GM12878 (cell line): ENCODE measurements at regions not wholly inside any gene's neighbourhood (a gene's known extent, or its start where the extent isn't known, plus 50 kb on each side); places are given as distances from the start of the nearest gene placed in this dataset.

ENCODE experiments used
- ATAC-seq: fragments of 200-7000 bp; cut with Tn5 transposase; 3 replicates; pipeline ENCODE4 v1.9.1; 2020; ENCODE audit warnings: mild to moderate bottlenecking, moderate library complexity
- BruUV-seq: library from RNA; stranded (reverse); fragments of 400-500 nt; replicated peaks from 2 replicates; lab custom pipeline; 2021; lab: Mats Ljungman, UMichigan
- CTCF ChIA-PET: fragments of 300-600 bp; sonication (Branson Sonifier 250); formaldehyde crosslinking; extraction: SDS; loops from one replicate; lab custom pipeline; 2021; ENCODE audit warnings: inconsistent platforms; lab: Yijun Ruan, JAX
- POLR2A ChIA-PET: fragments of 350-600 bp; formaldehyde crosslinking; extraction: SDS; loops from one replicate; lab custom pipeline; 2021; ENCODE audit warnings: inconsistent platforms; lab: Charles Lee
- RAD21 ChIA-PET: fragments of 300-600 bp; sonication (Branson Sonifier 250); formaldehyde crosslinking; loops from one replicate; lab custom pipeline; 2023; ENCODE audit warnings: antibody characterized with exemption; ENCODE audit not compliant: unreplicated experiment; lab: Charles Lee
- SMC1A ChIA-PET: fragments of 300-600 bp; sonication (Branson Sonifier 250); formaldehyde crosslinking; loops from one replicate; lab custom pipeline; 2023; ENCODE audit not compliant: unreplicated experiment, uncharacterized antibody; lab: Charles Lee
- DNase-seq: peaks from one replicate; pipeline ENCODE4 v3.0.0-alpha.2; 2011; ENCODE audit warnings: low read depth, low spot score
- FAIRE-seq: peaks from 3 replicates; lab custom pipeline; 2011; peaks lifted over from hg19 to GRCh38; lab: Jason Lieb, UNC
- H2AFZ ChIP-seq: 2 replicates; pipeline ENCODE4 v1.6.0; 2011; ENCODE audit warnings: low read depth, low read length, control low read depth; ENCODE audit not compliant: control insufficient read depth
- H3K27ac ChIP-seq: 2 replicates; pipeline ENCODE4 v1.5.1; 2011; ENCODE audit warnings: control low read depth; ENCODE audit not compliant: control insufficient read depth, insufficient read depth
- H3K27me3 ChIP-seq, 2 experiments: replicated peaks in 1 of 2; 2 replicates each; pipeline versions ENCODE4 v1.6.0 to v1.6.1; 2011; ENCODE audit warnings: low read length in 1 of 2; ENCODE audit not compliant: control insufficient read depth in 2 of 2, insufficient read depth in 2 of 2
- H3K36me3 ChIP-seq, 2 experiments: 2 replicates each; pipeline ENCODE4 v1.5.1; 2011; ENCODE audit warnings: low read length in 1 of 2; ENCODE audit not compliant: control insufficient read depth in 2 of 2, insufficient read depth in 2 of 2
- H3K4me1 ChIP-seq: 2 replicates; pipeline ENCODE4 v1.6.1; 2011; ENCODE audit warnings: mild to moderate bottlenecking, low read length, moderate library complexity, mixed read lengths; ENCODE audit not compliant: control insufficient read depth, insufficient read depth
- H3K4me2 ChIP-seq: 2 replicates; pipeline ENCODE4 v1.6.0; 2011; ENCODE audit warnings: control low read depth; ENCODE audit not compliant: control insufficient read depth, insufficient read depth
- H3K4me3 ChIP-seq: fragments of 200-600 bp; sonication (generic); 2 replicates; pipeline ENCODE4 v1.5.1; 2016
- H3K79me2 ChIP-seq: 2 replicates; pipeline ENCODE4 v1.6.0; 2011; ENCODE audit warnings: low read length; ENCODE audit not compliant: control insufficient read depth, insufficient read depth
- H3K9ac ChIP-seq: 2 replicates; pipeline ENCODE4 v1.8.0; 2011; ENCODE audit warnings: low read length, control low read depth, mixed read lengths; ENCODE audit not compliant: control insufficient read depth, insufficient read depth
- H3K9me3 ChIP-seq: replicated peaks from 3 replicates; pipeline ENCODE4 v1.5.1; 2011; ENCODE audit warnings: mild to moderate bottlenecking, low read length; ENCODE audit not compliant: control insufficient read depth, insufficient read depth
- H4K20me1 ChIP-seq: 2 replicates; pipeline ENCODE4 v1.6.0; 2011; ENCODE audit not compliant: control insufficient read depth, insufficient read depth
- NR2C1 ChIP-seq: fragments of 450-650 bp; IDR thresholded peaks from 2 replicates; pipeline ENCODE4 v1.6.1; 2017; ENCODE audit warnings: antibody characterized with exemption, mild to moderate bottlenecking, moderate library complexity
- SMARCA5 ChIP-seq: fragments of 450-650 bp; IDR thresholded peaks from 2 replicates; pipeline ENCODE4 v1.6.1; 2017; ENCODE audit warnings: mild to moderate bottlenecking
- WGBS: methylation state at CpG from one replicate; pipeline ENCODE4 v1.1.6; 2016; ENCODE audit warnings: low lambda C conversion rate; ENCODE audit not compliant: insufficient replicate concordance, insufficient coverage; ENCODE audit errors: missing lambda C conversion rate; 5-methylcytosine and 5-hydroxymethylcytosine counted together
- in situ Hi-C: fragments of 300-500 bp; cut with MboI; formaldehyde crosslinking; loops from 9 replicates; pipeline ENCODE4 v1.14.3; 2018; ENCODE audit warnings: mixed read lengths
- intact Hi-C: fragments of 100-400 bp; cut with micrococcal nuclease; formaldehyde crosslinking; loops from one replicate; pipeline ENCODE4 v1.14.2; 2022; ENCODE audit not compliant: unreplicated experiment
- TF ChIP-seq, protein P1 (sequence below): IDR thresholded peaks from 2 replicates; pipeline ENCODE4 v1.6.1; 2012; ENCODE audit warnings: improper control_type of control experiment, low read depth, low read length; ENCODE audit not compliant: insufficient replicate concordance
- TF ChIP-seq, protein P2 (sequence below): IDR thresholded peaks from 2 replicates; pipeline ENCODE4 v1.6.1; 2012; ENCODE audit warnings: low read depth, low read length, improper control_type of control experiment

DNA sequence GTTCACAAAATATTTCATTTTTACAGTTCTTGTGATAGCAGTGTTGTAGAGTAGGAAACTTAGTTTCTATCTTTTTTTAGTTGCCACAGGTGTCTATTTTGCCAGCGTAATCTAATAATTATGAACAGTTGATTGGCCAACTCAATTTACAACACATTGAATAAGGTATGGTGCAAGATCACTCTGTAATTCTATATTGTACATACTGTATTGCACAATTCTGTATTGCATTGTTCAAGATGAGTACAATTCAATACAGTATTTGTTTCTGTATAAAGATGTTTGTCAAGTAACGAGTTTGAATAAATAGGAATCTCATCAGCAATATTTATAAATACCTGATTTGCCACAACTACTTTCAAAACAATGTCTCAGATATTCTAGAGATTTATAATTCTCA, 64.2 kb upstream of the HTR1A start (continued):
- TF ChIP-seq, protein P1, sequence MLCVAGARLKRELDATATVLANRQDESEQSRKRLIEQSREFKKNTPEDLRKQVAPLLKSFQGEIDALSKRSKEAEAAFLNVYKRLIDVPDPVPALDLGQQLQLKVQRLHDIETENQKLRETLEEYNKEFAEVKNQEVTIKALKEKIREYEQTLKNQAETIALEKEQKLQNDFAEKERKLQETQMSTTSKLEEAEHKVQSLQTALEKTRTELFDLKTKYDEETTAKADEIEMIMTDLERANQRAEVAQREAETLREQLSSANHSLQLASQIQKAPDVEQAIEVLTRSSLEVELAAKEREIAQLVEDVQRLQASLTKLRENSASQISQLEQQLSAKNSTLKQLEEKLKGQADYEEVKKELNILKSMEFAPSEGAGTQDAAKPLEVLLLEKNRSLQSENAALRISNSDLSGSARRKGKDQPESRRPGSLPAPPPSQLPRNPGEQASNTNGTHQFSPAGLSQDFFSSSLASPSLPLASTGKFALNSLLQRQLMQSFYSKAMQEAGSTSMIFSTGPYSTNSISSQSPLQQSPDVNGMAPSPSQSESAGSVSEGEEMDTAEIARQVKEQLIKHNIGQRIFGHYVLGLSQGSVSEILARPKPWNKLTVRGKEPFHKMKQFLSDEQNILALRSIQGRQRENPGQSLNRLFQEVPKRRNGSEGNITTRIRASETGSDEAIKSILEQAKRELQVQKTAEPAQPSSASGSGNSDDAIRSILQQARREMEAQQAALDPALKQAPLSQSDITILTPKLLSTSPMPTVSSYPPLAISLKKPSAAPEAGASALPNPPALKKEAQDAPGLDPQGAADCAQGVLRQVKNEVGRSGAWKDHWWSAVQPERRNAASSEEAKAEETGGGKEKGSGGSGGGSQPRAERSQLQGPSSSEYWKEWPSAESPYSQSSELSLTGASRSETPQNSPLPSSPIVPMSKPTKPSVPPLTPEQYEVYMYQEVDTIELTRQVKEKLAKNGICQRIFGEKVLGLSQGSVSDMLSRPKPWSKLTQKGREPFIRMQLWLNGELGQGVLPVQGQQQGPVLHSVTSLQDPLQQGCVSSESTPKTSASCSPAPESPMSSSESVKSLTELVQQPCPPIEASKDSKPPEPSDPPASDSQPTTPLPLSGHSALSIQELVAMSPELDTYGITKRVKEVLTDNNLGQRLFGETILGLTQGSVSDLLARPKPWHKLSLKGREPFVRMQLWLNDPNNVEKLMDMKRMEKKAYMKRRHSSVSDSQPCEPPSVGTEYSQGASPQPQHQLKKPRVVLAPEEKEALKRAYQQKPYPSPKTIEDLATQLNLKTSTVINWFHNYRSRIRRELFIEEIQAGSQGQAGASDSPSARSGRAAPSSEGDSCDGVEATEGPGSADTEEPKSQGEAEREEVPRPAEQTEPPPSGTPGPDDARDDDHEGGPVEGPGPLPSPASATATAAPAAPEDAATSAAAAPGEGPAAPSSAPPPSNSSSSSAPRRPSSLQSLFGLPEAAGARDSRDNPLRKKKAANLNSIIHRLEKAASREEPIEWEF: no peak
- no peak for TF ChIP-seq NR2C1
- TF ChIP-seq, protein P2, sequence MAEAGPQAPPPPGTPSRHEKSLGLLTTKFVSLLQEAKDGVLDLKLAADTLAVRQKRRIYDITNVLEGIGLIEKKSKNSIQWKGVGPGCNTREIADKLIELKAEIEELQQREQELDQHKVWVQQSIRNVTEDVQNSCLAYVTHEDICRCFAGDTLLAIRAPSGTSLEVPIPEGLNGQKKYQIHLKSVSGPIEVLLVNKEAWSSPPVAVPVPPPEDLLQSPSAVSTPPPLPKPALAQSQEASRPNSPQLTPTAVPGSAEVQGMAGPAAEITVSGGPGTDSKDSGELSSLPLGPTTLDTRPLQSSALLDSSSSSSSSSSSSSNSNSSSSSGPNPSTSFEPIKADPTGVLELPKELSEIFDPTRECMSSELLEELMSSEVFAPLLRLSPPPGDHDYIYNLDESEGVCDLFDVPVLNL: no peak

DNA sequence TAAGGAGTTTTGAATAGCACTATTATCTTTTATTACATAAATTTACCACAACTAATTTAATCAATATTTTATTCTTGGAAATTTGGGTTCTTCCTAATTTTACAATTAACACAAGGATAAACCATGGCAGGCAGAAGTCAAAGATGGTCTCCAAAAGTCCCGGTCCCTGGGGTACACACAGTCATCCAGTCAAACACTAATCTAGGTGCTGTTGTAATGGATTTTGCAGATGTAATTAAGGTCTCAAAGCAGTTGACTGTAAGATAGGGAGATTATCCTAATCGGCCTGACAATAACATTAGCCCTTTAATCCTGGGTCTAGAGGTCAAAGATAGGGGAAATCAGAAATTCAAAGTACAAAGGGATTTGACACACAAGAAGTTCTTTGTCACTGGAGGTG, 57.5 kb upstream of the HTR1A start:
- WGBS: 20% methylated on average over 2 of the region's 2 CpGs
- ChIA-PET CTCF (interaction anchor here (0.7 kb wide), 1 partner anchor 394 kb away, joined by 3 read pairs; no protein-coding TSS in a partner anchor), RAD21 (no interaction called here), POLR2A (no interaction called here), SMC1A (no interaction called here)
- FAIRE-seq (no peak), DNase-seq (no peak), ATAC-seq (no peak)
- Histone ChIP-seq H3K27me3 (no peaks in the 10 kb centered on the region), H2AFZ (no peak overlapping the region), H3K4me1 (no peaks in the 10 kb centered on the region), H3K9me3 (no peaks in the 10 kb centered on the region), H3K27ac (no peak overlapping the region), H3K36me3 (no peaks in the 10 kb centered on the region), H3K4me3 (no peak overlapping the region), H3K79me2 (no peaks in the 10 kb centered on the region), H3K9ac (no peak overlapping the region), H3K4me2 (no peak overlapping the region), H4K20me1 (no peaks in the 10 kb centered on the region)
- BruUV-seq: no TSS peak
- in situ Hi-C loops (no loop called here), intact Hi-C loops (no loop called here)
- no peak for TF ChIP-seq SMARCA5
